WI38 (cell line): ENCODE measurements at regions not wholly inside any gene's neighbourhood (a gene's known extent, or its start where the extent isn't known, plus 50 kb on each side); places are given as distances from the start of the nearest gene placed in this dataset.

Experiments
- H3K4me3 ChIP-seq: 2 replicates; pipeline ENCODE4 v1.5.1; 2011; ENCODE audit warnings: low read depth, mild to moderate bottlenecking, control low read depth, low read length
- CTCF ChIP-seq: IDR thresholded peaks from 2 replicates; pipeline ENCODE4 v1.5.1; 2012; ENCODE audit warnings: low read depth, mild to moderate bottlenecking, control low read depth, low read length

GRCh38 chr11:27907530-27907929, 200.4 kb downstream of the KIF18A start:
- TF ChIP-seq CTCF = no peak
- H3K4me3 ChIP-seq = no peak overlapping the region

GRCh38 chr11:27907091-27907490, 200.9 kb downstream of the KIF18A start:
- no peak overlapping the region for H3K4me3 ChIP-seq
- TF ChIP-seq CTCF = no peak

- no peak for TF ChIP-seq CTCF
- H3K4me3 ChIP-seq = no peak overlapping the region
Observed at GRCh38 chr11:27904358-27905055, 203.4 kb downstream of the KIF18A start.

GRCh38 chr11:27902981-27903624, 202.8 kb upstream of the BDNF start:
- no peak overlapping the region for H3K4me3 ChIP-seq
- TF ChIP-seq CTCF = no peak

GRCh38 chr11:27898166-27898565, 197.9 kb upstream of the BDNF start:
- no peak overlapping the region for H3K4me3 ChIP-seq
- no peak for TF ChIP-seq CTCF

- H3K4me3 ChIP-seq = no peak overlapping the region
- no peak for TF ChIP-seq CTCF
Observed at GRCh38 chr11:27896096-27896495, 195.8 kb upstream of the BDNF start.

GRCh38 chr11:27894552-27894951, 194.3 kb upstream of the BDNF start:
- no peak for TF ChIP-seq CTCF
- H3K4me3 ChIP-seq = no peak overlapping the region
